ENCODE measurements at regions not wholly inside any gene's neighbourhood (a gene's known extent, or its start where the extent isn't known, plus 50 kb on each side); places are given as distances from the start of the nearest gene placed in this dataset.

DNA sequence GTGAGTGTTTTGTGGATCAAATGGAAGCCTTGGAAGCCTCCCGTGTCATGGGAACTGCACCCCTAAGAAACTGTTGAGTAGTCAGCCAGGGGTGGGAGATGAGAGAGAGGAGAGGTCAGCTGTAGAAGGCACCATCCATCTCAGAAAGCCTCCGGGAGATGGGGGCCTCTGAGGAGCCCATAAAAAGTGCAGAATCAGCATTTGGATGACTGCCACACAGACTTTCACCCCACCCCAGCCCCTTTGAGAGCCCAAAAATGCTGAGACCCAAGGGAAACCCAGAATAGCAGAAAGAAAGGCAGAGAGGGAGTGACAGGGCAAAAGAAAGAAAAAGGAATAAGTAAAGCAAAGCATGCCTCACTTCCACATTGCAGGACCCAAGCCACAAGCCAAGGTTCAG is 443.1 kb upstream of the ZEB2 start:
- H3K4me3 ChIP-seq (ENCODE audit: low read depth, low read length), result no peak overlapping the region
- DNase-seq (ENCODE audit: low read depth), result no peak
- TF ChIP-seq CTCF (IDR thresholded peaks at IDR 0.05; ENCODE audit: control insufficient read depth, extremely low read depth, insufficient read depth), result no peak

DNA sequence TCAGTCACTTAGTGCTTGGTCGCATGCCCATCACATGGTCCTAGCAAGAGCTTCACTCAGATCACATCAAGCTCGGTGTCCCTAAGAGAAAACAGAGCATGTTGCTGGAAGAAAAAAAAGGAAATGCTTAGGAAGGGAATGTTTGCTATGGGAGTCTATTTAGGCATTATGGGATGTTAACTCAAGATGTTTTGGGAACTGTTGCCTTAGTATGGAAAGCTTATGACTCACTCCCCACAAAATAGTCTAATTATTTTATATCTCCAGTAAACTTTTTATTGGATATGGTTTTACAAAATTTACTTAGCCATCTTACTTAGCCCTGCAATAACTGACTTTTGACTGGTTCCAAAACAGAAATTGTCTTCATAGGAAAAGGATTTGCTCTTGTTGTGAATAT is 439.5 kb upstream of the ZEB2 start:
- H3K4me3 ChIP-seq (ENCODE audit: low read depth, low read length), result no peak overlapping the region
- no peak for DNase-seq (ENCODE audit: low read depth)
- no peak for TF ChIP-seq CTCF (IDR thresholded peaks at IDR 0.05; ENCODE audit: control insufficient read depth, extremely low read depth, insufficient read depth)

DNA sequence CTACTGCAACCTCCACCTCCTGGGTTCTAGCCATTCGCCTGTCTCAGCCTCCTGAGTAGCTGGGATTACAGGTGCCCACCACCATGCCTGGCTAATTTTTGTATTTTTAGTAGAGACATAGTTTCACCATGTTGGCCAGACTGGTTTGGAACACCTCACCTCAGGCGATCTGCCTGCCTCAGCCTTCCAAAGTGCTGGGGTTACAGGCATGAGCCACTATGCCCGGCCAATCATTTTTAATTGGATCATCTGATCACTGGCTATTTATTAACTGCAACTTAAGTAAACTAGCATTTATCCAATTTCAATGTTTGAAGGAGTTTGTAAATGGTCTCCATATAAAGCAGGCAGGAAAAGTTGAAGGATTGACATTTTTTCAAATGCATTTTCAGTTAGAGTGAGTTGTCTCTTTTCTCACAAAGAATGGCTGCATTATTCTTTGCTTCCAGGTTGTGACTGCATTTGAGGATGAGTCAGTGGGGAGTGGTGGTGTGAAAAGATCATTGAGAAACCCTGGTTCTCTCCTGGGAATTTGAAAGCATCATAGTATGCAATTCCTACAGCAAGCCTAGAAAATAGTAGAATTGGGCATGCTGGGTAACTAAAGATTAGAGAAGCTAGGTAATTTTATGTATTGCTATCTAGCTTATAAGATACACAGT is 431.1 kb upstream of the ZEB2 start:
- TF ChIP-seq CTCF (IDR thresholded peaks at IDR 0.05; ENCODE audit: control insufficient read depth, extremely low read depth, insufficient read depth), result no peak
- no peak overlapping the region for H3K4me3 ChIP-seq (ENCODE audit: low read depth, low read length)
- DNase-seq (ENCODE audit: low read depth), result no peak

- TF ChIP-seq CTCF (IDR thresholded peaks at IDR 0.05; ENCODE audit: control insufficient read depth, extremely low read depth, insufficient read depth), result no peak
- no peak overlapping the region for H3K4me3 ChIP-seq (ENCODE audit: low read depth, low read length)
- peak; percentile 18 for DNase-seq (ENCODE audit: low read depth)
Observed at GRCh38 chr2:144948205-144948855, 428.4 kb upstream of the ZEB2 start.

- peak; percentile 19 for DNase-seq (ENCODE audit: low read depth)
- no peak overlapping the region for H3K4me3 ChIP-seq (ENCODE audit: low read depth, low read length)
- no peak for TF ChIP-seq CTCF (IDR thresholded peaks at IDR 0.05; ENCODE audit: control insufficient read depth, extremely low read depth, insufficient read depth)
Observed at GRCh38 chr2:144947709-144948037, 427.8 kb upstream of the ZEB2 start.

GRCh38 chr2:144946263-144946662 is 426.3 kb upstream of the ZEB2 start:
- H3K4me3 ChIP-seq (ENCODE audit: low read depth, low read length), result no peak overlapping the region
- TF ChIP-seq CTCF (IDR thresholded peaks at IDR 0.05; ENCODE audit: control insufficient read depth, extremely low read depth, insufficient read depth), result no peak
- DNase-seq (ENCODE audit: low read depth), result no peak
